ENCODE measurements at regions not wholly inside any gene's neighbourhood (a gene's known extent, or its start where the extent isn't known, plus 50 kb on each side); places are given as distances from the start of the nearest gene placed in this dataset.
A peak's percentile ranks its signal among the peaks of the same experiment; 100 is the strongest.

GRCh38 chr3:111335512-111336303, 206.3 kb upstream of the CD96 start:
- DNase-seq (ENCODE audit: extremely low spot score, unreplicated experiment), result no peak
- Mint-ChIP-seq H3K27me3 (ENCODE audit: unreplicated experiment) (no peaks in the 10 kb centered on the region), H3K4me3 (ENCODE audit: unreplicated experiment) (no peak overlapping the region), H3K4me1 (ENCODE audit: unreplicated experiment) (peaks cover 19% of the 10 kb centered on the region), H3K36me3 (ENCODE audit: unreplicated experiment) (no peaks in the 10 kb centered on the region), H3K9me3 (ENCODE audit: unreplicated experiment) (peaks cover 5% of the 10 kb centered on the region), H3K27ac (ENCODE audit: unreplicated experiment) (no peak overlapping the region)
- TF ChIP-seq, protein P1, sequence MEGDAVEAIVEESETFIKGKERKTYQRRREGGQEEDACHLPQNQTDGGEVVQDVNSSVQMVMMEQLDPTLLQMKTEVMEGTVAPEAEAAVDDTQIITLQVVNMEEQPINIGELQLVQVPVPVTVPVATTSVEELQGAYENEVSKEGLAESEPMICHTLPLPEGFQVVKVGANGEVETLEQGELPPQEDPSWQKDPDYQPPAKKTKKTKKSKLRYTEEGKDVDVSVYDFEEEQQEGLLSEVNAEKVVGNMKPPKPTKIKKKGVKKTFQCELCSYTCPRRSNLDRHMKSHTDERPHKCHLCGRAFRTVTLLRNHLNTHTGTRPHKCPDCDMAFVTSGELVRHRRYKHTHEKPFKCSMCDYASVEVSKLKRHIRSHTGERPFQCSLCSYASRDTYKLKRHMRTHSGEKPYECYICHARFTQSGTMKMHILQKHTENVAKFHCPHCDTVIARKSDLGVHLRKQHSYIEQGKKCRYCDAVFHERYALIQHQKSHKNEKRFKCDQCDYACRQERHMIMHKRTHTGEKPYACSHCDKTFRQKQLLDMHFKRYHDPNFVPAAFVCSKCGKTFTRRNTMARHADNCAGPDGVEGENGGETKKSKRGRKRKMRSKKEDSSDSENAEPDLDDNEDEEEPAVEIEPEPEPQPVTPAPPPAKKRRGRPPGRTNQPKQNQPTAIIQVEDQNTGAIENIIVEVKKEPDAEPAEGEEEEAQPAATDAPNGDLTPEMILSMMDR (IDR thresholded peaks at IDR 0.05), result no peak

- no peak for DNase-seq (ENCODE audit: extremely low spot score, unreplicated experiment)
- Mint-ChIP-seq H3K9me3 (ENCODE audit: unreplicated experiment) (peaks cover 5% of the 10 kb centered on the region), H3K4me1 (ENCODE audit: unreplicated experiment) (peaks cover 19% of the 10 kb centered on the region), H3K4me3 (ENCODE audit: unreplicated experiment) (no peak overlapping the region), H3K36me3 (ENCODE audit: unreplicated experiment) (no peaks in the 10 kb centered on the region), H3K27ac (ENCODE audit: unreplicated experiment) (no peak overlapping the region), H3K27me3 (ENCODE audit: unreplicated experiment) (no peaks in the 10 kb centered on the region)
- TF ChIP-seq, protein P1 (IDR thresholded peaks at IDR 0.05), result no peak
These were observed 205.5 kb upstream of the CD96 start for GRCh38 chr3:111336511-111336910.

GRCh38 chr3:111338059-111338698, 203.8 kb upstream of the CD96 start:
- H3K9me3 Mint-ChIP-seq (ENCODE audit: unreplicated experiment), result peaks cover 5% of the 10 kb centered on the region
- H3K36me3 Mint-ChIP-seq (ENCODE audit: unreplicated experiment), result no peaks in the 10 kb centered on the region
- H3K4me1 Mint-ChIP-seq (ENCODE audit: unreplicated experiment), result peaks cover 19% of the 10 kb centered on the region
- H3K27me3 Mint-ChIP-seq (ENCODE audit: unreplicated experiment), result no peaks in the 10 kb centered on the region
- H3K27ac Mint-ChIP-seq (ENCODE audit: unreplicated experiment), result peak overlapping the region; percentile 2
- H3K4me3 Mint-ChIP-seq (ENCODE audit: unreplicated experiment), result no peak overlapping the region
- TF ChIP-seq, protein P1 (IDR thresholded peaks at IDR 0.05), result peak; percentile 89
- DNase-seq (ENCODE audit: extremely low spot score, unreplicated experiment), result peak; percentile 85

DNA sequence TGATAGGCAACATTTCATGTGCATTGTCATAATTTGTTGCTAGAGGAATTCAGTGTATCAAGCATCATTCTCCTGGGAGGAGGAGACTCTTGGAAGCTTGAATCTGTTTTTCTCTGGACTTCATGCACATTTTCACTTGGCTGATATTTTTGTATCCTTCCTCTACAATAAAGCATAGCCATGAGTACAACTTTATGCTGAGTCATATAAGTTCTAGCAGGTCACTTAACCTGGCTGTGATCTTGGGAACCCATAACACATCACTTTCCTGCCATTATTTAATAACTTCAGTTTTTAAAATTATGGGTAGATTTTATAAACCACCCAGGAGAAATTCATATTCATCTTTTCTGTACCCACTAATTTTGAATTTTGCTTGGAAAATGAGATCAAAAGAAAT, 203.0 kb upstream of the CD96 start:
- Mint-ChIP-seq H3K4me1 (ENCODE audit: unreplicated experiment) (peaks cover 12% of the 10 kb centered on the region), H3K4me3 (ENCODE audit: unreplicated experiment) (no peak overlapping the region), H3K27me3 (ENCODE audit: unreplicated experiment) (peaks cover 3% of the 10 kb centered on the region), H3K36me3 (ENCODE audit: unreplicated experiment) (no peaks in the 10 kb centered on the region), H3K9me3 (ENCODE audit: unreplicated experiment) (peaks cover 5% of the 10 kb centered on the region), H3K27ac (ENCODE audit: unreplicated experiment) (no peak overlapping the region)
- TF ChIP-seq, protein P1 (IDR thresholded peaks at IDR 0.05), result no peak
- no peak for DNase-seq (ENCODE audit: extremely low spot score, unreplicated experiment)

DNA sequence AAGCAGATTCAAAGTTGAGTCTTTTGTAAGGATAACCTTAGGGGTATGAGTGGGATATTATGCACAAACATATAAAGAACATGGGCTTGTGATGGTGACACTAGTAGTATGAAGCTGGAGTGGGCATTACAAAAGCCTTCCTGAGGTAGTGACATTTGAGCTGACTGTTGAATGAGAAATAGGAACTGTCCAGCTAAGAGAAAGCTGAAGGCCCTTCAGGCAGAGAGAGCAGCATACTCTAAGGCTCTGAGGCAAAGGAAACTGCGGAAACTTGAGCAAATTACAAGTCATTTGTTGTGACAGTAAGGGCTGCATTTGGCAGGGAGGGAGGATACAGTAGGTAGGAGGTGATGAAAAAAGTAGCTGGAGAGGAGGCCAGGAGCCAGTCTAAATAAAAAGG, 190.7 kb upstream of the CD96 start:
- H3K27me3 Mint-ChIP-seq (ENCODE audit: unreplicated experiment), result peaks cover 16% of the 10 kb centered on the region
- no peak overlapping the region for H3K4me3 Mint-ChIP-seq (ENCODE audit: unreplicated experiment)
- H3K27ac Mint-ChIP-seq (ENCODE audit: unreplicated experiment), result no peak overlapping the region
- no peaks in the 10 kb centered on the region for H3K4me1 Mint-ChIP-seq (ENCODE audit: unreplicated experiment)
- no peak for DNase-seq (ENCODE audit: extremely low spot score, unreplicated experiment)
- TF ChIP-seq, protein P1 (IDR thresholded peaks at IDR 0.05), result no peak
- H3K9me3 Mint-ChIP-seq (ENCODE audit: unreplicated experiment), result peaks cover 31% of the 10 kb centered on the region
- no peaks in the 10 kb centered on the region for H3K36me3 Mint-ChIP-seq (ENCODE audit: unreplicated experiment)
